HG02943 (cell line): ENCODE measurements at regions not wholly inside any gene's neighbourhood (a gene's known extent, or its start where the extent isn't known, plus 50 kb on each side); places are given as distances from the start of the nearest gene placed in this dataset.
"Not testable (repeated sequence)": the region's sequence is repeated elsewhere in the genome, so short reads cannot be mapped to it uniquely, and the experiment has no call there.

ENCODE experiments used
- ATAC-seq: cut with Tn5 transposase; IDR thresholded peaks from one replicate; pipeline ENCODE4 v1.9.1; 2021; ENCODE audit warnings: mild to moderate bottlenecking, low read depth, moderate library complexity; ENCODE audit not compliant: unreplicated experiment

GRCh38 chr4:137405833-137406232 lies 126.5 kb downstream of the PCDH18 start:
- not testable (repeated sequence) for ATAC-seq

GRCh38 chr4:137394018-137394417 lies 138.3 kb downstream of the PCDH18 start:
- ATAC-seq = no peak

- ATAC-seq = no peak
Observed at GRCh38 chr4:137393044-137393443, 139.2 kb downstream of the PCDH18 start.

GRCh38 chr4:137390707-137391106 lies 141.6 kb downstream of the PCDH18 start:
- ATAC-seq = no peak

GRCh38 chr4:137389911-137390520 lies 142.3 kb downstream of the PCDH18 start:
- no peak for ATAC-seq

GRCh38 chr4:137387924-137388323 lies 144.4 kb downstream of the PCDH18 start:
- ATAC-seq = no peak

- ATAC-seq = no peak
Observed at GRCh38 chr4:137384476-137384875, 147.8 kb downstream of the PCDH18 start.

GRCh38 chr4:137378821-137379220 lies 153.5 kb downstream of the PCDH18 start:
- no peak for ATAC-seq

GRCh38 chr4:137378393-137378792 lies 153.9 kb downstream of the PCDH18 start:
- no peak for ATAC-seq

GRCh38 chr4:137376312-137376711 lies 156.0 kb downstream of the PCDH18 start:
- ATAC-seq = no peak

GRCh38 chr4:137375111-137375850 lies 157.0 kb downstream of the PCDH18 start:
- no peak for ATAC-seq

GRCh38 chr4:137370679-137371078 lies 161.6 kb downstream of the PCDH18 start:
- no peak for ATAC-seq

- no peak for ATAC-seq
Observed at GRCh38 chr4:137370206-137370633, 162.1 kb downstream of the PCDH18 start.

GRCh38 chr4:137367620-137368019 lies 164.7 kb downstream of the PCDH18 start:
- ATAC-seq = no peak

GRCh38 chr4:137363496-137363895 lies 168.8 kb downstream of the PCDH18 start:
- ATAC-seq = no peak

GRCh38 chr4:137361756-137362470 lies 170.4 kb downstream of the PCDH18 start:
- no peak for ATAC-seq

GRCh38 chr4:137360761-137361160 lies 171.5 kb downstream of the PCDH18 start:
- ATAC-seq = no peak

- no peak for ATAC-seq
Observed at GRCh38 chr4:137359691-137360315, 172.5 kb downstream of the PCDH18 start.

- not testable (repeated sequence) for ATAC-seq
Observed at GRCh38 chr4:137354562-137354961, 177.7 kb downstream of the PCDH18 start.

- no peak for ATAC-seq
Observed at GRCh38 chr4:137347371-137347770, 184.9 kb downstream of the PCDH18 start.

- ATAC-seq = no peak
Observed at GRCh38 chr4:137345597-137345996, 186.7 kb downstream of the PCDH18 start.
